ENCODE measurements at regions not wholly inside any gene's neighbourhood (a gene's known extent, or its start where the extent isn't known, plus 50 kb on each side); places are given as distances from the start of the nearest gene placed in this dataset.
"Not testable (repeated sequence)": the region's sequence is repeated elsewhere in the genome, so short reads cannot be mapped to it uniquely, and the experiment has no call there.

DNA sequence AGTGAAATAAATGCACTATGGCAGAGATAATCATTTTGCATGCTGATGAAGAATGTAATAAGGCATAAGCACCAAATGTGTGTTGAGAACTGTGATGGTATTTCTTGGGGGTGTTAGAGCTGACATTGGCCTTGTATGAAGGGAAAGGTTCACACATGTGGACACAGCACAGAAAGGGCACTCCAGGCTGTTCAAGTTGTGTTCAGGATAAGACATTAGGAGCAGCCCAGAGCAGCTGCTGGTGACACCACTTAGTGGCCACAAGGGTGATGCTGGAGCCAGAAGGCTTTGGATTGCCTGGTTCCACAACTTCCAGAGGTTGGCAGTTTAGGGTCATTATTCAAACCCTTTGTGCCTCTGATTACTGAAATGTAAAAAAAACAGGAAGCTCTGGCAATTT is 155.4 kb downstream of the GOLGA6L6 start (continued):
- TF ChIP-seq CTBP2 (IDR thresholded peaks at IDR 0.05; ENCODE audit: borderline replicate concordance, insufficient read depth, insufficient read length, low read length) (no peak), SP4 (IDR thresholded peaks at IDR 0.05; ENCODE audit: low read length) (no peak), EZH2 (IDR thresholded peaks at IDR 0.05; ENCODE audit: low read depth, low read length, severe bottlenecking) (no peak), CBX8 (IDR thresholded peaks at IDR 0.05; ENCODE audit: borderline replicate concordance, low read depth, low read length) (no peak), CHD1 (IDR thresholded peaks at IDR 0.05; ENCODE audit: low read depth, low read length) (no peak)

DNA sequence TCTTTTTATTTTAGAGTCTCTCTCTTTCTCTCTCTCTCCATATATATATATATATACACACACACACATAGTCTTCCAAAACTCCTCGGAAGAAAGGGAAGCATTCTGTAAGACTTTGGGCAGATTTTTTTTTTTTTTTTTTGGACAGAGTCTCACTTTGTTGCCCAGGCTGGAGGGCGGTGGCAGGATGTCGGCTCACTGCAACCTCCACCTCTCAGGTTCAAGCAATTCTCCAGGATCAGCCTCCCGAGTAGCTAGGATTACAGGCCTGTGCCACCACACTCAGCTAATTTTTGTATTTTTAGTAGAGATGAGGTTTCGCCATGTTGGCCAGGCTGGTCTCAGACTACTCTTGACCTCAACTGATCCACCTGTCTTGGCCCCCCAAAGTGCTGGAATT is 161.4 kb downstream of the GOLGA6L6 start:
- H3K27me3 ChIP-seq (replicated peaks in 1 of 4; ENCODE audit: control insufficient read depth in 3 of 4, extremely low read depth in 1 of 4, insufficient read depth in 3 of 4, low read length in 3 of 4); H3K9ac ChIP-seq (replicated peaks in 1 of 4; ENCODE audit: extremely low read depth in 1 of 4, low read depth in 3 of 4, low read length in 3 of 4); H3K79me1 ChIP-seq (ENCODE audit: low read depth, low read length); H3K4ac ChIP-seq (replicated peaks; ENCODE audit: insufficient read length, low read depth, low read length); CTCF ChIA-PET (ENCODE audit: partially characterized antibody); FAIRE-seq; H2BK20ac ChIP-seq (ENCODE audit: low read length); H3K27ac ChIP-seq (ENCODE audit: low read depth, low read length); H3K18ac ChIP-seq (ENCODE audit: extremely low read depth, low read length); POLR2A ChIA-PET (ENCODE audit: partially characterized antibody); H3K9me3 ChIP-seq (ENCODE audit: insufficient read depth in 2 of 2, low read depth in 1 of 2, low read length in 1 of 2); H2BK12ac ChIP-seq (ENCODE audit: low read depth, low read length); H3K56ac ChIP-seq (replicated peaks; ENCODE audit: insufficient read length, low read depth, low read length); H4K8ac ChIP-seq (ENCODE audit: extremely low read depth, insufficient read depth, low read length); H4K20me1 ChIP-seq (replicated peaks in 1 of 2; ENCODE audit: control insufficient read depth in 1 of 2, insufficient read depth in 2 of 2, low read length in 2 of 2); H2AFZ ChIP-seq (ENCODE audit: low read length); H3K79me2 ChIP-seq (ENCODE audit: control insufficient read depth in 1 of 2, insufficient read depth in 2 of 2, low read length in 2 of 2); H3K36me3 ChIP-seq (ENCODE audit: control insufficient read depth in 2 of 4, insufficient read depth in 4 of 4, low read length in 3 of 4); H2BK5ac ChIP-seq (ENCODE audit: low read depth, low read length); H3K4me3 ChIP-seq (ENCODE audit: extremely low read depth in 1 of 4, insufficient read depth in 2 of 4, low read depth in 3 of 4, low read length in 4 of 4); H3K23ac ChIP-seq (ENCODE audit: insufficient read length); H3K4me1 ChIP-seq (replicated peaks in 1 of 4; ENCODE audit: control insufficient read depth in 3 of 4, insufficient read depth in 4 of 4, low read length in 3 of 4); H2BK15ac ChIP-seq (ENCODE audit: low read length); H4K91ac ChIP-seq (replicated peaks; ENCODE audit: insufficient read length, low read length); H4K5ac ChIP-seq (ENCODE audit: insufficient read length, low read depth, low read length); H3K23me2 ChIP-seq (ENCODE audit: low read depth, low read length); H3K4me2 ChIP-seq (ENCODE audit: insufficient read depth in 1 of 2, low read depth in 2 of 2, low read length in 2 of 2); DNase-seq (ENCODE audit: low read depth in 1 of 2, low spot score in 2 of 2); H2BK120ac ChIP-seq (replicated peaks; ENCODE audit: low read depth, low read length); H2AK5ac ChIP-seq (ENCODE audit: low read depth, low read length); H3K14ac ChIP-seq (ENCODE audit: insufficient read length): not testable (repeated sequence)
- WGBS, 2 experiments (ENCODE audit: extremely low coverage in 1 of 2, insufficient coverage in 1 of 2, insufficient read length in 1 of 2, insufficient replicate concordance in 2 of 2, low coverage in 1 of 2, low lambda C conversion rate in 2 of 2, missing lambda C conversion rate in 1 of 2), result 100% methylated on average over 2 of the region's 5 CpGs; no CpG with 5 or more reads in 1 of the 2 experiments
